ENCODE measurements at regions not wholly inside any gene's neighbourhood (a gene's known extent, or its start where the extent isn't known, plus 50 kb on each side); places are given as distances from the start of the nearest gene placed in this dataset.

GRCh38 chr4:77384094-77384493, 221.5 kb upstream of the CXCL13 start:
- TF ChIP-seq CTCF (IDR thresholded peaks at IDR 0.05) (no peak), POLR2A (IDR thresholded peaks at IDR 0.05) (no peak)
